Uterus (tissue), 3 donors: ENCODE measurements at regions not wholly inside any gene's neighbourhood (a gene's known extent, or its start where the extent isn't known, plus 50 kb on each side); places are given as distances from the start of the nearest gene placed in this dataset.
"Not testable (repeated sequence)": the region's sequence is repeated elsewhere in the genome, so short reads cannot be mapped to it uniquely, and the experiment has no call there.

Source experiments
- DNase-seq, 2 donors: peaks; one replicate each; pipeline ENCODE4 v3.0.0-alpha.2; 2019 to 2020
- H3K27ac ChIP-seq, 2 donors: fragments of 200-600 bp; sonication (generic); 1 replicate in 1 of 2; 2 replicates in 1 of 2; pipeline ENCODE4 v1.5.1; 2016 to 2018
- H3K27me3 ChIP-seq, 2 donors: fragments of 200-600 bp; sonication (generic); one replicate each; pipeline ENCODE4 v1.5.1; 2018 to 2019; ENCODE audit warnings: control low read depth in 1 of 2
- H3K36me3 ChIP-seq, 2 donors: fragments of 200-600 bp; sonication (generic); one replicate each; pipeline ENCODE4 v1.5.1; 2019; ENCODE audit warnings: control low read depth in 1 of 2
- H3K4me1 ChIP-seq, 2 donors: fragments of 200-600 bp; sonication (generic); one replicate each; pipeline ENCODE4 v1.5.1; 2018 to 2019; ENCODE audit warnings: control low read depth in 1 of 2
- H3K4me3 ChIP-seq, 2 donors: fragments of 200-600 bp; sonication (generic); 1 replicate in 1 of 2; 2 replicates in 1 of 2; pipeline ENCODE4 v1.5.1; 2018 to 2019; ENCODE audit warnings: mild to moderate bottlenecking in 1 of 2
- H3K9me3 ChIP-seq, 2 donors: fragments of 200-600 bp; sonication (generic); one replicate each; pipeline ENCODE4 v1.5.1; 2019; ENCODE audit warnings: control low read depth in 1 of 2
- POLR2A ChIP-seq, 2 donors: fragments of 450-650 bp; IDR thresholded peaks; one replicate each; pipeline ENCODE4 v1.6.1; 2016; ENCODE audit warnings: antibody characterized with exemption in 2 of 2, mild to moderate bottlenecking in 1 of 2, moderate library complexity in 1 of 2
- intact Hi-C: fragments of 100-400 bp; cut with DNase I; formaldehyde crosslinking; loops from one replicate; pipeline ENCODE4 v1.15.1; 2023; ENCODE audit warnings: low total_unique reads
- TF ChIP-seq, protein P1 (sequence below), 4 experiments: fragments of 200-600 bp in 2 of 4; fragments of 450-650 bp in 2 of 4; sonication (generic) in 2 of 4; IDR thresholded peaks; one replicate each; pipeline ENCODE4 v1.5.1; 2016 to 2019; ENCODE audit warnings: antibody characterized with exemption in 4 of 4, mild to moderate bottlenecking in 2 of 4, moderate library complexity in 1 of 4
- donor health status: DM: yes; HTN: yes; CAD: no.

- no peak for DNase-seq
- H3K9me3 ChIP-seq, result no peaks in the 10 kb centered on the region
- TF ChIP-seq, protein P1, sequence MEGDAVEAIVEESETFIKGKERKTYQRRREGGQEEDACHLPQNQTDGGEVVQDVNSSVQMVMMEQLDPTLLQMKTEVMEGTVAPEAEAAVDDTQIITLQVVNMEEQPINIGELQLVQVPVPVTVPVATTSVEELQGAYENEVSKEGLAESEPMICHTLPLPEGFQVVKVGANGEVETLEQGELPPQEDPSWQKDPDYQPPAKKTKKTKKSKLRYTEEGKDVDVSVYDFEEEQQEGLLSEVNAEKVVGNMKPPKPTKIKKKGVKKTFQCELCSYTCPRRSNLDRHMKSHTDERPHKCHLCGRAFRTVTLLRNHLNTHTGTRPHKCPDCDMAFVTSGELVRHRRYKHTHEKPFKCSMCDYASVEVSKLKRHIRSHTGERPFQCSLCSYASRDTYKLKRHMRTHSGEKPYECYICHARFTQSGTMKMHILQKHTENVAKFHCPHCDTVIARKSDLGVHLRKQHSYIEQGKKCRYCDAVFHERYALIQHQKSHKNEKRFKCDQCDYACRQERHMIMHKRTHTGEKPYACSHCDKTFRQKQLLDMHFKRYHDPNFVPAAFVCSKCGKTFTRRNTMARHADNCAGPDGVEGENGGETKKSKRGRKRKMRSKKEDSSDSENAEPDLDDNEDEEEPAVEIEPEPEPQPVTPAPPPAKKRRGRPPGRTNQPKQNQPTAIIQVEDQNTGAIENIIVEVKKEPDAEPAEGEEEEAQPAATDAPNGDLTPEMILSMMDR (IDR thresholded peaks at IDR 0.05), result no peak
- TF ChIP-seq POLR2A (IDR thresholded peaks at IDR 0.05), result no peak
- H3K4me3 ChIP-seq, result no peak overlapping the region
- H3K27me3 ChIP-seq, result no peaks in the 10 kb centered on the region
- no peaks in the 10 kb centered on the region for H3K4me1 ChIP-seq
- intact Hi-C loops, result no loop called here
- no peaks in the 10 kb centered on the region for H3K36me3 ChIP-seq
- H3K27ac ChIP-seq, result no peak overlapping the region
These were observed 57.8 kb upstream of the RASAL2 start for GRCh38 chr1:178036090-178036489.

GRCh38 chr1:178037510-178038253 lies 56.2 kb upstream of the RASAL2 start:
- Histone ChIP-seq H3K27ac (peak overlapping the region; percentile 70 to 74), H3K4me1 (no peaks in the 10 kb centered on the region), H3K4me3 (peak overlapping the region; percentile 42 to 72), H3K36me3 (no peaks in the 10 kb centered on the region), H3K27me3 (no peaks in the 10 kb centered on the region), H3K9me3 (no peaks in the 10 kb centered on the region)
- intact Hi-C loops, result no loop called here
- DNase-seq, result peak; percentile 77 to 89
- TF ChIP-seq POLR2A (IDR thresholded peaks at IDR 0.05), result peak in 1 of 2 donors; percentile 25
- TF ChIP-seq, protein P1 (IDR thresholded peaks at IDR 0.05), result peak; percentile 37 to 54 (median 50)

DNA sequence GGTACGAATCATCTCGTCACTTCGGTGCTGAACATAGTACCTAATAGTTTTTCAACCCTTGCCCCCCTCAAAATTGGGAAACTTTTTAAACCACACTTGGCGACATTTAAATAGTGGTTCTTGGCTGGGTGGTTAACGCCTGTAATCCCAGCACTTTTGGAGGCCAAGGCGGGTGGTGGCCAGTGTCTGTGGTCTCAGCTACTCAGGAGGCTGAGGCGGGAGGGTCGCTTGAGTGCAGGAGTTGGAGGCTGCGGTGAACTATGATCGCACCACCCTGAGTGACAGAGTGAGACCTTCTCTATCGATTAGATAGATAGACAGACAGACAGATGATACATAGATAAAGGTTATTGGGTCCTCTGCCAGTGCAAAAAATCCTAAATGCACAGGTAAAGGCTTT lies 55.5 kb upstream of the RASAL2 start:
- H3K27me3 ChIP-seq, result no peaks in the 10 kb centered on the region
- no peaks in the 10 kb centered on the region for H3K9me3 ChIP-seq
- peak overlapping the region in 1 of 2 donors; percentile 72 for H3K4me3 ChIP-seq
- no peaks in the 10 kb centered on the region for H3K4me1 ChIP-seq
- intact Hi-C loops, result no loop called here
- H3K27ac ChIP-seq, result peak overlapping the region; percentile 70 to 74
- TF ChIP-seq, protein P1 (IDR thresholded peaks at IDR 0.05), result no peak
- no peak for TF ChIP-seq POLR2A (IDR thresholded peaks at IDR 0.05)
- H3K36me3 ChIP-seq, result no peaks in the 10 kb centered on the region
- DNase-seq, result no peak

GRCh38 chr1:178039891-178040290 lies 54.0 kb upstream of the RASAL2 start:
- Histone ChIP-seq H3K27ac (no peak overlapping the region), H3K36me3 (no peaks in the 10 kb centered on the region), H3K4me3 (no peak overlapping the region), H3K9me3 (no peaks in the 10 kb centered on the region), H3K4me1 (no peaks in the 10 kb centered on the region), H3K27me3 (no peaks in the 10 kb centered on the region)
- no peak for TF ChIP-seq POLR2A (IDR thresholded peaks at IDR 0.05)
- TF ChIP-seq, protein P1 (IDR thresholded peaks at IDR 0.05), result no peak
- intact Hi-C loops, result no loop called here
- no peak for DNase-seq

- DNase-seq, H3K27me3 ChIP-seq, intact Hi-C loops: not testable (repeated sequence)
These were observed 50.0 kb upstream of the RASAL2 start for GRCh38 chr1:178043940-178044339.

More at GRCh38 chr1:178043940-178044339, 50.0 kb upstream of the RASAL2 start:
- H3K4me1 ChIP-seq, H3K4me3 ChIP-seq, H3K9me3 ChIP-seq, H3K27ac ChIP-seq, H3K36me3 ChIP-seq: not testable (repeated sequence)
